ENCODE measurements at regions not wholly inside any gene's neighbourhood (a gene's known extent, or its start where the extent isn't known, plus 50 kb on each side); places are given as distances from the start of the nearest gene placed in this dataset.

DNA sequence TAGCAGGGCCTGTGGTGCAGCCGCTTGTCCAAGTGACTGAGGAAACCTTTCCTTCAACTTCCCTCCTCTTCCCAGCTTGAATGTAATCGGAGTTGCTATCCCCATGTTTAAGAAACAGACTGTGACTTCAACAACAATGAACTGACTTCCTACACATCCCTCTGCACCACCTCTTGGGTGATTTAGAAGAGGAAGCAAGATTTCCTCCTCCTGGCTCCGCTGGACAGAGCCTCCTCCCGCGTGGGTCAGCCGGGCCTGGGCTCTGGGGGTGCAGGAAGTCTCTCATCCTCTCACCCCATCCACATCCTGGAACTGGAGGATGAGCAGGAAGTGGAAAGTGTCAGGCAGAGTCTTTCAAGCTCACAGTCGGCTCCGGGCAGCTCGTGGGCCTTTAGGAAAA lies 84.3 kb downstream of the GATA6 start:
- TF ChIP-seq, protein P1, sequence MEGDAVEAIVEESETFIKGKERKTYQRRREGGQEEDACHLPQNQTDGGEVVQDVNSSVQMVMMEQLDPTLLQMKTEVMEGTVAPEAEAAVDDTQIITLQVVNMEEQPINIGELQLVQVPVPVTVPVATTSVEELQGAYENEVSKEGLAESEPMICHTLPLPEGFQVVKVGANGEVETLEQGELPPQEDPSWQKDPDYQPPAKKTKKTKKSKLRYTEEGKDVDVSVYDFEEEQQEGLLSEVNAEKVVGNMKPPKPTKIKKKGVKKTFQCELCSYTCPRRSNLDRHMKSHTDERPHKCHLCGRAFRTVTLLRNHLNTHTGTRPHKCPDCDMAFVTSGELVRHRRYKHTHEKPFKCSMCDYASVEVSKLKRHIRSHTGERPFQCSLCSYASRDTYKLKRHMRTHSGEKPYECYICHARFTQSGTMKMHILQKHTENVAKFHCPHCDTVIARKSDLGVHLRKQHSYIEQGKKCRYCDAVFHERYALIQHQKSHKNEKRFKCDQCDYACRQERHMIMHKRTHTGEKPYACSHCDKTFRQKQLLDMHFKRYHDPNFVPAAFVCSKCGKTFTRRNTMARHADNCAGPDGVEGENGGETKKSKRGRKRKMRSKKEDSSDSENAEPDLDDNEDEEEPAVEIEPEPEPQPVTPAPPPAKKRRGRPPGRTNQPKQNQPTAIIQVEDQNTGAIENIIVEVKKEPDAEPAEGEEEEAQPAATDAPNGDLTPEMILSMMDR (IDR thresholded peaks at IDR 0.05), result no peak
- TF ChIP-seq POLR2A (IDR thresholded peaks at IDR 0.05) (no peak), EP300 (IDR thresholded peaks at IDR 0.05) (no peak)

Measured in ovary (tissue), 3 donors.